ENCODE measurements at regions not wholly inside any gene's neighbourhood (a gene's known extent, or its start where the extent isn't known, plus 50 kb on each side); places are given as distances from the start of the nearest gene placed in this dataset.

DNA sequence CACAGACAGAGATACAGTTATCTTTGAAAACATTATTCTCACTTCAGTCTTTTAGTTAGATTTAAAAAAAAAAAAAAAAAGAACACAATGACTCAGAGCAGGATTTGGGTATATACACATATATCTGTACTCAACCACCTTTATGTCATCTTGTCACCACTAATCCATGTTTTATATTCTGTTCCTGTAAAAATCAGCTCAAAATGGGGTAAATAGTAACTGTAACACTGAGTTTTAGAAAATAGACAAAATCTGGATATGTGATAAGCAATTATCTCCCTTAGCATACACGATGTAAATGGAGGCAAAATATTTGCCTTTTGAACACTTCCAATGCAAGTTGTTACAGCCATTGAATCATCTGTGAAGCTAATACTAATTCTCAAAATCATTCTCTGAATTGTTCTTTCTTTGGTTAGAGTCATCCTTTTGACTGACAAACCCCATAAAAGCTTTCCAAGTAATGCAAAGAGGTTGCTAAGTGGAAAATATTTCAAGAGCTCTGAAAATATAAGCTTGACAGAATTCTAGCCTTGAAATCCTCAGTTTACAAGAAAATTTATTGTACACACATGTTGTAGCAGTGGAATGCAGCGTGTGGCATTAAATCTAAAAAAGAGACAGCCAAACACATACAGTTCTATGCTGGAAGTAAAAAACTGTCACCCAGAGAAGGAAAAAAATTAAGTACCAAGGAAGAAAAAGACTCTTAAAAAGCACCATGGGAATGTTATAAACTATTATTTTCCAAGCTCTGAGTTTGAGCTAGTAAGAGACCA lies 502.2 kb upstream of the PHF14 start:
- Histone ChIP-seq H3K79me1 (ENCODE audit: low read depth in 1 of 2, low read length in 2 of 2) (no peaks in the 10 kb centered on the region), H3K4me2 (ENCODE audit: low read depth, low read length) (no peak overlapping the region), H2BK15ac (ENCODE audit: low read depth, low read length) (no peak overlapping the region), H4K91ac (ENCODE audit: insufficient read depth, low read depth, low read length) (no peak overlapping the region), H3K4me3 (ENCODE audit: insufficient read depth, low read depth, low read length) (no peak overlapping the region), H2BK120ac (ENCODE audit: low read depth, low read length) (no peak overlapping the region), H2AK9ac (replicated peaks; ENCODE audit: low read depth, low read length, poor library complexity) (no peak overlapping the region), H3K27ac (ENCODE audit: insufficient read depth, low read length) (no peak overlapping the region), H2BK5ac (ENCODE audit: low read depth, low read length, poor library complexity, severe bottlenecking) (no peak overlapping the region), H3K4me1 (ENCODE audit: control insufficient read depth, insufficient read depth, low read length) (no peaks in the 10 kb centered on the region), H3K4ac (ENCODE audit: low read depth, low read length) (no peak overlapping the region), H4K8ac (ENCODE audit: low read depth in 2 of 2, low read length in 2 of 2) (no peak overlapping the region), H3K56ac (ENCODE audit: extremely low read depth, insufficient read depth, low read length) (no peak overlapping the region), H3K9me1 (ENCODE audit: insufficient read depth, low read length) (no peaks in the 10 kb centered on the region), H3K18ac (ENCODE audit: low read depth, low read length) (no peak overlapping the region), H2AFZ (replicated peaks; ENCODE audit: low read length, poor library complexity) (no peak overlapping the region), H3K36me3 (ENCODE audit: control insufficient read depth, insufficient read depth, low read length) (no peaks in the 10 kb centered on the region), H3K23ac (ENCODE audit: low read depth, low read length) (no peak overlapping the region), H2AK5ac (ENCODE audit: low read depth, low read length) (no peak overlapping the region), H3K27me3 (ENCODE audit: control insufficient read depth, insufficient read depth, low read length) (no peaks in the 10 kb centered on the region), H4K20me1 (ENCODE audit: insufficient read depth, low read length) (no peaks in the 10 kb centered on the region), H2BK20ac (ENCODE audit: low read depth, low read length) (no peak overlapping the region), H3K9ac (ENCODE audit: low read depth, low read length) (no peak overlapping the region), H3K9me3 (ENCODE audit: control insufficient read depth, insufficient read depth, low read length) (peaks cover 5% of the 10 kb centered on the region), H3K14ac (replicated peaks; ENCODE audit: low read depth, low read length) (no peak overlapping the region), H4K5ac (ENCODE audit: low read depth, low read length) (no peak overlapping the region)
- ChIA-PET CTCF (no interaction called here), POLR2A (ENCODE audit: unreplicated experiment) (no interaction called here)
- intact Hi-C loops (cut with micrococcal nuclease) (no loop called here), in situ Hi-C loops (cut with MboI; ENCODE audit: low sequenced_read_pairs) (no loop called here), dilution Hi-C loops (cut with HindIII; ENCODE audit: low sequenced_read_pairs, unreplicated experiment) (no loop called here)
- no CpG with 5 or more reads among the region's 2 CpGs for WGBS, 2 experiments (ENCODE audit: extremely low coverage in 2 of 2, insufficient read length in 1 of 2)
- ATAC-seq (ENCODE audit: low read depth) (no peak), DNase-seq (no peak)
- no TSS peak for BruUV-seq (replicated peaks)
- no peak for TF ChIP-seq POLR2A (IDR thresholded peaks at IDR 0.05; ENCODE audit: low read depth, low read length)
- TF ChIP-seq ELK1 (IDR thresholded peaks at IDR 0.05; ENCODE audit: borderline replicate concordance, low read depth, low read length), result no peak
- TF ChIP-seq RCOR1 (IDR thresholded peaks at IDR 0.05; ENCODE audit: insufficient replicate concordance, low read length), result no peak
- TF ChIP-seq, protein P1, sequence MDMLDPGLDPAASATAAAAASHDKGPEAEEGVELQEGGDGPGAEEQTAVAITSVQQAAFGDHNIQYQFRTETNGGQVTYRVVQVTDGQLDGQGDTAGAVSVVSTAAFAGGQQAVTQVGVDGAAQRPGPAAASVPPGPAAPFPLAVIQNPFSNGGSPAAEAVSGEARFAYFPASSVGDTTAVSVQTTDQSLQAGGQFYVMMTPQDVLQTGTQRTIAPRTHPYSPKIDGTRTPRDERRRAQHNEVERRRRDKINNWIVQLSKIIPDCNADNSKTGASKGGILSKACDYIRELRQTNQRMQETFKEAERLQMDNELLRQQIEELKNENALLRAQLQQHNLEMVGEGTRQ (IDR thresholded peaks at IDR 0.05; ENCODE audit: low read depth, low read length), result no peak
- no peak for TF ChIP-seq CEBPB (IDR thresholded peaks at IDR 0.05; ENCODE audit: low read depth, low read length)
- no peak for TF ChIP-seq MAZ (IDR thresholded peaks at IDR 0.05; ENCODE audit: borderline replicate concordance, low read depth, low read length)
- no peak for TF ChIP-seq RFX5 (IDR thresholded peaks at IDR 0.05; ENCODE audit: low read depth, low read length)
- no peak for TF ChIP-seq RAD21 (IDR thresholded peaks at IDR 0.05; ENCODE audit: low read length)

All from IMR-90 (cell line).